OCI-LY1 (cell line): ENCODE measurements at regions not wholly inside any gene's neighbourhood (a gene's known extent, or its start where the extent isn't known, plus 50 kb on each side); places are given as distances from the start of the nearest gene placed in this dataset.

Experiments used
- CTCF ChIP-seq: fragments of 200-600 bp; sonication (generic), shearing (Covaris generic); IDR thresholded peaks from 2 replicates; pipeline ENCODE4 v1.5.1; 2017; ENCODE audit warnings: mild to moderate bottlenecking, antibody characterized with exemption, low read length, moderate library complexity, mixed read lengths
- EZH2 ChIP-seq: fragments of 200-600 bp; sonication (generic), shearing (Covaris generic); IDR thresholded peaks from 2 replicates; pipeline ENCODE4 v1.8.0; 2017; ENCODE audit warnings: borderline replicate concordance, mixed run types, mild to moderate bottlenecking, antibody characterized with exemption, low read length, moderate library complexity, mixed read lengths

DNA sequence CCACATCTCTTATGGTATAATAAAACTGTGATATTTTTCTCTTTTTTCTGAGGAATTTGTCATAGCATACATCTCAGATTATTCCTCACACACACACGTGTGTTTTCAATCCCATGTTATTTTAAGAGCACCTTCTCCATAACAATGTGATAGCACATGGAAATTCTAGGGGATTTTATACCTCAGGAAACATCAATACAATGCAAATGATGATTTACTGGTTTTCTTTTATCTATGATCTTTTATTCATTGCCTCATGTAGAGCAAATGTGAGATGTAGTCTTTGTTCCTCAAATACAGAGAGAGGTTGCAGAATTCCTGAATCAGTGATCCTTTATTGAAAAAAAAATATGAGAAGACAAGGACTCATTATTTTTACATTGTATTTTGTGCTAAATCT, 128.3 kb upstream of the ROBO1 start:
- TF ChIP-seq CTCF (no peak), EZH2 (no peak)
